HG03095 (cell line): ENCODE measurements at regions not wholly inside any gene's neighbourhood (a gene's known extent, or its start where the extent isn't known, plus 50 kb on each side); places are given as distances from the start of the nearest gene placed in this dataset.

Experiments
- ATAC-seq: cut with Tn5 transposase; IDR thresholded peaks from one replicate; pipeline ENCODE4 v1.9.1; 2021; ENCODE audit warnings: moderate library complexity; ENCODE audit not compliant: unreplicated experiment

GRCh38 chr6:26149240-26149639, 62.0 kb downstream of the HFE start:
- ATAC-seq, result no peak

- no peak for ATAC-seq
These were observed 65.2 kb downstream of the HFE start for GRCh38 chr6:26152226-26153101.

- ATAC-seq, result no peak
These were observed 68.1 kb downstream of the HFE start for GRCh38 chr6:26155061-26155930.

- ATAC-seq, result peak; percentile 56
These were observed 69.0 kb downstream of the HFE start for GRCh38 chr6:26156105-26156849.

GRCh38 chr6:26156850-26157250, 69.6 kb downstream of the HFE start:
- no peak for ATAC-seq

- ATAC-seq, result peak; percentile 51
These were observed 70.2 kb downstream of the HFE start for GRCh38 chr6:26157251-26158075.

- ATAC-seq, result peak; percentile 43
These were observed 70.9 kb downstream of the HFE start for GRCh38 chr6:26158076-26158580.

- ATAC-seq, result no peak
These were observed 71.5 kb downstream of the HFE start for GRCh38 chr6:26158581-26159356.

- ATAC-seq, result no peak
These were observed 72.4 kb downstream of the HFE start for GRCh38 chr6:26159357-26160273.

GRCh38 chr6:26161322-26161721, 74.1 kb downstream of the HFE start:
- ATAC-seq, result no peak

GRCh38 chr6:26162399-26162798, 75.2 kb downstream of the HFE start:
- ATAC-seq, result no peak

- ATAC-seq, result no peak
These were observed 76.3 kb downstream of the HFE start for GRCh38 chr6:26163427-26164119.

GRCh38 chr6:26164120-26164505, 76.9 kb downstream of the HFE start:
- no peak for ATAC-seq

GRCh38 chr6:26165261-26165790, 78.1 kb downstream of the HFE start:
- ATAC-seq, result no peak

GRCh38 chr6:26170181-26170580, 83.0 kb downstream of the HFE start:
- ATAC-seq, result no peak

- no peak for ATAC-seq
These were observed 84.0 kb downstream of the HFE start for GRCh38 chr6:26170951-26171841.

GRCh38 chr6:26172608-26172968, 85.4 kb downstream of the HFE start:
- ATAC-seq, result no peak
